H9 (cell line): ENCODE measurements at regions not wholly inside any gene's neighbourhood (a gene's known extent, or its start where the extent isn't known, plus 50 kb on each side); places are given as distances from the start of the nearest gene placed in this dataset.
A peak's percentile ranks its signal among the peaks of the same experiment; 100 is the strongest.

ENCODE experiments used
- DNase-seq: peaks from one replicate; pipeline ENCODE4 v3.0.0-alpha.2; 2017
- H2AFZ ChIP-seq: one replicate; pipeline ENCODE4 v1.6.1; 2013; ENCODE audit warnings: mild to moderate bottlenecking, low read length, control low read depth, moderate library complexity
- H2AK5ac ChIP-seq: 2 replicates; pipeline ENCODE4 v1.6.1; 2013; ENCODE audit warnings: low read length, control low read depth, mixed read lengths; ENCODE audit not compliant: insufficient read length
- H2BK120ac ChIP-seq: one replicate; pipeline ENCODE4 v1.6.1; 2013; ENCODE audit warnings: low read depth, mild to moderate bottlenecking, low read length, control low read depth, inconsistent platforms; ENCODE audit not compliant: poor library complexity, severe bottlenecking
- H2BK12ac ChIP-seq: 2 replicates; pipeline ENCODE4 v1.6.1; 2013; ENCODE audit warnings: low read length, control low read depth, mixed read lengths, low read depth; ENCODE audit not compliant: insufficient read length
- H2BK15ac ChIP-seq: 2 replicates; pipeline ENCODE4 v1.6.1; 2013; ENCODE audit warnings: low read depth, low read length, control low read depth
- H2BK20ac ChIP-seq: one replicate; pipeline ENCODE4 v1.6.1; 2013; ENCODE audit warnings: low read depth, mild to moderate bottlenecking, low read length, control low read depth, inconsistent platforms; ENCODE audit not compliant: poor library complexity, severe bottlenecking
- H2BK5ac ChIP-seq: 2 replicates; pipeline ENCODE4 v1.6.1; 2013; ENCODE audit warnings: low read length, control low read depth, mixed read lengths; ENCODE audit not compliant: insufficient read length
- H3K14ac ChIP-seq: 2 replicates; pipeline ENCODE4 v1.6.1; 2013; ENCODE audit warnings: low read length, control low read depth; ENCODE audit not compliant: insufficient read depth
- H3K18ac ChIP-seq: 2 replicates; pipeline ENCODE4 v1.6.1; 2013; ENCODE audit warnings: low read depth, mild to moderate bottlenecking, mixed read lengths, low read length, control low read depth; ENCODE audit not compliant: insufficient read length
- H3K23ac ChIP-seq: 2 replicates; pipeline ENCODE4 v1.6.1; 2013; ENCODE audit warnings: low read length, control low read depth, mixed read lengths, low read depth; ENCODE audit not compliant: insufficient read length
- H3K23me2 ChIP-seq: 2 replicates; pipeline ENCODE4 v1.6.1; 2013; ENCODE audit warnings: low read depth, mild to moderate bottlenecking, mixed read lengths, low read length, control low read depth; ENCODE audit not compliant: insufficient read length, poor library complexity, severe bottlenecking
- H3K27ac ChIP-seq: 2 replicates; pipeline ENCODE4 v1.5.1; 2013; ENCODE audit warnings: low read length, control low read depth, mixed read lengths, low read depth; ENCODE audit not compliant: insufficient read length
- H3K27me3 ChIP-seq: 2 replicates; pipeline ENCODE4 v1.6.1; 2013; ENCODE audit warnings: low read length, control low read depth, inconsistent platforms; ENCODE audit not compliant: insufficient read depth
- H3K4ac ChIP-seq: 2 replicates; pipeline ENCODE4 v1.6.1; 2013; ENCODE audit warnings: low read depth, mild to moderate bottlenecking, control low read depth, inconsistent platforms, low read length, moderate library complexity
- H3K4me1 ChIP-seq: 2 replicates; pipeline ENCODE4 v1.6.1; 2013; ENCODE audit warnings: low read length, control low read depth, inconsistent platforms; ENCODE audit not compliant: insufficient read depth
- H3K4me2 ChIP-seq: 2 replicates; pipeline ENCODE4 v1.6.1; 2013; ENCODE audit warnings: low read length, control low read depth, mixed read lengths; ENCODE audit not compliant: insufficient read length, insufficient read depth
- H3K56ac ChIP-seq: 2 replicates; pipeline ENCODE4 v1.6.1; 2013; ENCODE audit warnings: low read depth, mild to moderate bottlenecking, mixed read lengths, low read length, control low read depth; ENCODE audit not compliant: insufficient read length
- H3K79me1 ChIP-seq: 2 replicates; pipeline ENCODE4 v1.6.1; 2013; ENCODE audit warnings: low read depth, mild to moderate bottlenecking, moderate library complexity, low read length, control low read depth, inconsistent platforms; ENCODE audit not compliant: insufficient read depth, poor library complexity, severe bottlenecking
- H3K79me2 ChIP-seq: 2 replicates; pipeline ENCODE4 v1.6.1; 2013; ENCODE audit warnings: low read length, control low read depth, inconsistent platforms; ENCODE audit not compliant: insufficient read depth
- H3K9ac ChIP-seq: 2 replicates; pipeline ENCODE4 v1.6.1; 2013; ENCODE audit warnings: low read length, control low read depth, mixed read lengths; ENCODE audit not compliant: insufficient read length; ENCODE audit errors: extremely low read depth
- H3K9me3 ChIP-seq: one replicate; pipeline ENCODE4 v1.6.1; 2013; ENCODE audit warnings: low read depth, low read length, inconsistent platforms; ENCODE audit not compliant: control insufficient read depth
- H3T11ph ChIP-seq: one replicate; pipeline ENCODE4 v1.6.1; 2013; ENCODE audit warnings: mild to moderate bottlenecking, low read length, control low read depth, inconsistent platforms
- H4K20me1 ChIP-seq: one replicate; pipeline ENCODE4 v1.6.1; 2013; ENCODE audit not compliant: control insufficient read depth, insufficient read length, insufficient read depth
- H4K5ac ChIP-seq: 2 replicates; pipeline ENCODE4 v1.6.1; 2013; ENCODE audit warnings: low read depth, mild to moderate bottlenecking, mixed read lengths, low read length, control low read depth; ENCODE audit not compliant: insufficient read length
- H4K8ac ChIP-seq: replicated peaks from 2 replicates; pipeline ENCODE4 v1.6.1; 2013; ENCODE audit warnings: low read length, control low read depth, mixed read lengths, low read depth; ENCODE audit not compliant: insufficient read length
- H4K91ac ChIP-seq: 2 replicates; pipeline ENCODE4 v1.6.1; 2013; ENCODE audit warnings: low read depth, mild to moderate bottlenecking, moderate library complexity, mixed read lengths, low read length, control low read depth; ENCODE audit not compliant: insufficient read length
- H3K27ac Mint-ChIP-seq, 3 experiments: 2 replicates in 2 of 3; 3 replicates in 1 of 3; pipeline ENCODE4 v1.8.0; 2020 to 2021; ENCODE audit warnings: mixed read lengths in 3 of 3, mild to moderate bottlenecking in 1 of 3, moderate library complexity in 1 of 3
- H3K27me3 Mint-ChIP-seq: 2 replicates; pipeline ENCODE4 v1.8.0; 2021; ENCODE audit warnings: low read depth, mild to moderate bottlenecking, moderate library complexity, mixed read lengths
- H3K36me3 Mint-ChIP-seq, 3 experiments: 2 replicates in 2 of 3; 3 replicates in 1 of 3; pipeline ENCODE4 v1.8.0; 2020 to 2021; ENCODE audit warnings: low read depth in 3 of 3, mixed read lengths in 3 of 3; ENCODE audit not compliant: insufficient read depth in 1 of 3
- H3K4me1 Mint-ChIP-seq, 2 experiments: 2 replicates each; pipeline ENCODE4 v1.8.0; 2020; ENCODE audit warnings: mixed read lengths in 2 of 2
- H3K4me3 Mint-ChIP-seq, 2 experiments: 2 replicates in 1 of 2; 3 replicates in 1 of 2; pipeline ENCODE4 v1.8.0; 2020 to 2021; ENCODE audit warnings: mild to moderate bottlenecking in 2 of 2, mixed read lengths in 2 of 2, moderate library complexity in 1 of 2
- H3K9me3 Mint-ChIP-seq, 2 experiments: 2 replicates in 1 of 2; 3 replicates in 1 of 2; pipeline ENCODE4 v1.8.0; 2020; ENCODE audit warnings: mild to moderate bottlenecking in 2 of 2, mixed read lengths in 2 of 2, moderate library complexity in 1 of 2
- WGBS: extraction: QIAGEN DNeasy Blood & Tissue Kit; methylation state at CpG from one replicate; pipeline ENCODE4 v1.1.7; 2013; ENCODE audit warnings: missing lambda C conversion rate, low lambda C conversion rate, mixed read lengths; ENCODE audit not compliant: insufficient read length; ENCODE audit errors: extremely low coverage; 5-methylcytosine and 5-hydroxymethylcytosine counted together
- TF ChIP-seq, protein P1 (sequence below): fragments of 200-600 bp; sonication (generic); conservative IDR thresholded peaks from 3 replicates; pipeline ENCODE4 v1.8.0; 2021; ENCODE audit warnings: antibody characterized with exemption, mild to moderate bottlenecking

DNA sequence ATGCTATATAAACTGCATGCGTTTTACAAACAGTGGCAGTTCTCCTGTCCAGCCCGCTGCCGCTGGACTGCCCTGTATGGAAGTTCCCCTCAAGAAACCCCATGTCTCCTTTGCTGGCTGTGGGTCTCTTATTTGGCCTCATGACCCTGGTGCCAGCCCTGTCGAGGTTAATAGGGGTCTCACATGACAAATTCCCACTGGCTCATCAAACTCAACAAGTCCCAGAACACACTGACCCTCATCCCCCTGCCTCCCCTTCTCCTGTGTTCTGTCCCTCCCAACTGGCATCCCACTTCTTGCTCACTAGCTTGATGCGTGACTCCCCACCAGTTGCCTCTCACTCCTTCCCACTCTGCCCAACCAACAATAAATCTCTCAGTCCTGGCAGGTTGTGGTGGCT is 137.6 kb upstream of the HS6ST1 start:
- no CpG with 5 or more reads among the region's 5 CpGs for WGBS
- DNase-seq: peak; percentile 4

More for the DNA sequence above, 137.6 kb upstream of the HS6ST1 start:
- no peak overlapping the region for H2AK5ac ChIP-seq
- H3K4me2 ChIP-seq: no peak overlapping the region
- H4K5ac ChIP-seq: no peak overlapping the region
- H3K27ac Mint-ChIP-seq: no peak overlapping the region; a peak in 1 of 7 replicates
- no peaks in the 10 kb centered on the region for H3K4me1 ChIP-seq
- H2BK120ac ChIP-seq: no peak overlapping the region
- no peak overlapping the region for H3K56ac ChIP-seq
- H4K8ac ChIP-seq: no peak overlapping the region
- no peaks in the 10 kb centered on the region for H3K4me1 Mint-ChIP-seq
- no peak overlapping the region for H4K91ac ChIP-seq
- H3K9ac ChIP-seq: no peak overlapping the region
- H3K27me3 Mint-ChIP-seq: peaks cover 11% of the 10 kb centered on the region
- no peak overlapping the region for H2BK12ac ChIP-seq
- H2BK5ac ChIP-seq: no peak overlapping the region
- no peak overlapping the region for H2BK15ac ChIP-seq
- no peak overlapping the region for H2BK20ac ChIP-seq
- no peaks in the 10 kb centered on the region for H3K79me1 ChIP-seq
- H3K27me3 ChIP-seq: no peaks in the 10 kb centered on the region
- no peak overlapping the region for H3K27ac ChIP-seq
- H3K23ac ChIP-seq: no peak overlapping the region
- peaks cover 17 to 26% of the 10 kb centered on the region in 2 experiments for H3K9me3 Mint-ChIP-seq
- peaks cover 0 to 16% (median 0%) of the 10 kb centered on the region in 3 experiments; a peak in 3 of 7 replicates for H3K36me3 Mint-ChIP-seq
- no peak overlapping the region for H3K4ac ChIP-seq
- no peaks in the 10 kb centered on the region for H3K79me2 ChIP-seq
- TF ChIP-seq, protein P1, sequence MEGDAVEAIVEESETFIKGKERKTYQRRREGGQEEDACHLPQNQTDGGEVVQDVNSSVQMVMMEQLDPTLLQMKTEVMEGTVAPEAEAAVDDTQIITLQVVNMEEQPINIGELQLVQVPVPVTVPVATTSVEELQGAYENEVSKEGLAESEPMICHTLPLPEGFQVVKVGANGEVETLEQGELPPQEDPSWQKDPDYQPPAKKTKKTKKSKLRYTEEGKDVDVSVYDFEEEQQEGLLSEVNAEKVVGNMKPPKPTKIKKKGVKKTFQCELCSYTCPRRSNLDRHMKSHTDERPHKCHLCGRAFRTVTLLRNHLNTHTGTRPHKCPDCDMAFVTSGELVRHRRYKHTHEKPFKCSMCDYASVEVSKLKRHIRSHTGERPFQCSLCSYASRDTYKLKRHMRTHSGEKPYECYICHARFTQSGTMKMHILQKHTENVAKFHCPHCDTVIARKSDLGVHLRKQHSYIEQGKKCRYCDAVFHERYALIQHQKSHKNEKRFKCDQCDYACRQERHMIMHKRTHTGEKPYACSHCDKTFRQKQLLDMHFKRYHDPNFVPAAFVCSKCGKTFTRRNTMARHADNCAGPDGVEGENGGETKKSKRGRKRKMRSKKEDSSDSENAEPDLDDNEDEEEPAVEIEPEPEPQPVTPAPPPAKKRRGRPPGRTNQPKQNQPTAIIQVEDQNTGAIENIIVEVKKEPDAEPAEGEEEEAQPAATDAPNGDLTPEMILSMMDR: no peak
- H4K20me1 ChIP-seq: no peaks in the 10 kb centered on the region
- no peak overlapping the region for H3K4me3 Mint-ChIP-seq
- no peak overlapping the region for H3K18ac ChIP-seq
- H2AFZ ChIP-seq: no peak overlapping the region
- H3T11ph ChIP-seq: no peak overlapping the region
- no peaks in the 10 kb centered on the region for H3K9me3 ChIP-seq
- H3K14ac ChIP-seq: no peak overlapping the region
- no peaks in the 10 kb centered on the region for H3K23me2 ChIP-seq
